Inferior parietal cortex (tissue), 1 donor: ENCODE measurements at regions not wholly inside any gene's neighbourhood (a gene's known extent, or its start where the extent isn't known, plus 50 kb on each side); places are given as distances from the start of the nearest gene placed in this dataset.
A peak's percentile ranks its signal among the peaks of the same experiment; 100 is the strongest.

Source experiments
- DNase-seq: peaks from one replicate; pipeline ENCODE4 v3.0.0-alpha.2; 2016; ENCODE audit errors: extremely low spot score

DNA sequence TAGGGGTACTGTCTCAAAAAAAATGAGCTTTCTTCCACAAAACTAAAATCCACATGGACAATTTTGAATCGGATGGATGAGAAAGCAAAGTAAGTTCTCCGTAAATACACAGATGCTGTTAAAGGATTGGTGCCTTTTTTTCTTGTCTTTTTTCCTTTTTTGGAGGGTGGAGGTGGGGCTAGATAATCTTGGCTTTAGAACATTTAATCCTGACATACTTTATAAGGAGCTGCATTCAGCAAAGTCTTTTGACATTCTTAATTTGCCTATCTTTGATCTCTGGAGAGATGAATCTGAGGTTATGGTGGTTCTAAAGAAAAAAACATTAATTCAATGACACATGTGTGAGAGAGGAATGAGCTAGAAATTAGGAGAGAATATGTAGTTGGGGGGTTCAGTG, 312.3 kb upstream of the KCNJ16 start:
- no peak for DNase-seq

DNA sequence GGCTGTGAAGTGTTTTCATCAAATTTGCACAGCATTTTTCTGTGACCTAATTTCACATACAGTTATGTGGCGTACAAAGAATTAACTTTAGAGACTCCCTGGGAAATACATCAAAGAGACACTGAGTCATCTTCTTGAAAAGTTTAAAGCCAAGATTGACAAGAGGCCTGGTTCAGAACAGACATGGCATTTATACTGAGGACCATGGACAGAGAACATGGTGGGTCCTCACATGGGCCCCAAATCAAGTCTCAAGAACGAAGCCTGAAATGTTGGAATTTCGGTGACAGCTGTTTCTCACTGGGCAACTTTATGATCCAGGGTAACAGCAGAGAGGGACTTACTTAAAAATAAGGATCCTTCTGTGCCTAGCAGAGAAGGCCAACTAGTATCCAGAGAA, 311.5 kb upstream of the KCNJ16 start:
- DNase-seq, result no peak

DNA sequence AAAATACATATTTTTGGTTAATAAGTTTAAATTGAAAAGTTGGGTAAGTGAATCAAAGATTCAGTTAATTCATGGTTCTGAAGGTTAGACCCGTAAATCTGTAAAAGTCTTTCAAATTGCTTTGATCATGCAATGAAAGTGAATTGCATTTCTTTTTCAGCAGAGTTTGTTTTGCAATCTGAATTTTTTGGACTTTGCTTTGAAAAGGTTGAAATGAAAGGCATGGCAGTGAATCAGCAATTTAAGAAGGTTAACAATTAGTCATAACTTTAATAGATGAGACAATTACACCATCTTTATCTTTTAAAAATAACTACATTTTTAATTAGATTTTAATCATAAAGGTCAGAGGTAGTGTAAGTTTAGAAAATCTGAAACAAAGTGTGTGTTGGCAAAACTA, 310.9 kb upstream of the KCNJ16 start:
- no peak for DNase-seq

DNA sequence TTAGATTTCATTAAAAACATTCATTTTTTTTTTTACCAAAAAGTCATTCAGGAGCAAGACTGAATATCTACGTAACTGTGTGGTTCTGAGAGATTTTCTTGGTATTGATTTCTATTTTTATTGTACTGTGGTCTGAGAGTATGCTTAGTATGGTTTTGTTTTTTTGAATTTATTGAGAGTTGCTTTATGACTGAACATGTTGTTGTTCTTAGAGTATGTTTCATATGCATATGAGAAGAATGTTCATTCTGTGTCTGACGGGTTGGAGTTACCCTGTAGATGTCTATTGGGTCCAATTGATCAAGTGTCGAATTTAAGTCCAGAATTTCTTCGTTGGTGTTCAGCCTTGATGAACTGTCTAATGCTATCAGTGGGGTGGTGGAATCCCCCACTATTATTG, 306.0 kb upstream of the KCNJ16 start:
- no peak for DNase-seq

DNA sequence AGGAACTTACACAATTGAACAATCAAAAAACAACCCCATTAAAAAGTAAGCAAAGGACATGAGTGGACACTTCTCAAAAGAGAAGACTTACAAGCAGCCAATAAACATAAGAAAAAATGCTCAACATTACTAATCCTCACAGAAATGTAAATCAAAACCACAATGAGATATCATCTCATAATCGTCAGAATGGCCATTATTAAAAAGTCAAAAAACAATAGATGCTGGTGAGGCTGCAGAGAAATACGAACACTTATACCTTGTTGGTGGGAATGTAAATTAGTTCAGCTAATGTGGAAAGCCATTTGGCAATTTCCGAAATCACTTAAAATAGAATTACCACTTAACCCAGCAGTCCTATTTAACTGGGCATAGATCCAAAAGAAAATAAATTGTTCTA, 301.9 kb upstream of the KCNJ16 start:
- no peak for DNase-seq

DNA sequence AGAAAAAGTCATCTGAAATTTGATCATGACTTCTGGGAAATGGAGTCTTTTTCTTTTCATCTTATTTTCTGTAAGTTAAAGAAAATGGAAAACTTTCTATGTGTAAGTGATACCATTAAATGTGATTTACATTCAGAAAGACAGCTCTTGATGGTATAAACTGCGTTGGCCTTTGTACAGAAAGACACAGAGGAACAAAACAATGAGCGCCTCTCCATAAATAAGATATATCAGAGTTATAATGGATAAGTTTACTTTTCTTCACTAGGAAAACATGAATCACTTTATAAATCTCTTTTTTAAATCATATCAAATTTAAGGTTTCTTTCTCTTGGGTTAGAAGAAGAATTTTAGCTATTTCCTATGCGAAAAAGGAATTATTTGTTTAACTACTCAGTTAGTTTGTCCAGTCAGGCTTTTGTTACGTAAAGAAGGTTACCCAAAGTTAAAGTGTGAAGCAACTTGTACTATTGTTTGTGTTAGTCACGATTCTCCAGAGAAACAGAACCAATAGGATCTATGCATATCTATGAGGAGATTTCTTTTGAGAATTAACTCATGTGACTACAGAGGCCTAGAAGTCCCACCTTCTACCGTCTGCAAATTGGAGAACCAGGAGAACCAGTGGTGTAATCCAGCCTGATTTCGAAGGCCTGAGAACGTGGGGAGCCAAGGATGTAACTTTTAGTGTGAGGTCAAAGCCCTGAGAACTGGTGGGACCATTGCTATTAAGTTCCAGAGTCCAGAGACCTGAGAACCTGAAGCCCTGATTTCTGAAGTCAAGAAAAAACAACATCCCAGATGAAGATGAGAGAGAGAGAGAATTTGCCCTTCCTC, 295.4 kb upstream of the KCNJ16 start:
- DNase-seq, result no peak

DNA sequence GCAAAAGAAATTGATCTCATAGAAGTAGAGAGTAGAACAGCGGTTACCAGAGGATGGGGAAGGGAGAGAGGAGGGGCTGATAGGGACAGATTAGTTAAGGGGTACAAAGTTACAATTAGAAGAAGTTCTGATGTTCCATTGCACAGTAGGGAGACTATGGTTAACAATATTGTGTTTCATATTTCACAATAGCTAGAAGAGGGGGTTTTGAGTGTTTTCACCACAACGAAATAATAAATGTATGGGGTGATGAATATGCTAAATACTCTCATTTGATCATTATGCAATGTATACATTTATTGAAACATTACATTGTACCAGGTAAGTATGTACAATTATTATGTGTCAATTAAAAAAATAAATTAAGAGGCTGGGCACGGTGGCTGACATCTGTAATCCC, 291.2 kb upstream of the KCNJ16 start:
- no peak for DNase-seq

DNA sequence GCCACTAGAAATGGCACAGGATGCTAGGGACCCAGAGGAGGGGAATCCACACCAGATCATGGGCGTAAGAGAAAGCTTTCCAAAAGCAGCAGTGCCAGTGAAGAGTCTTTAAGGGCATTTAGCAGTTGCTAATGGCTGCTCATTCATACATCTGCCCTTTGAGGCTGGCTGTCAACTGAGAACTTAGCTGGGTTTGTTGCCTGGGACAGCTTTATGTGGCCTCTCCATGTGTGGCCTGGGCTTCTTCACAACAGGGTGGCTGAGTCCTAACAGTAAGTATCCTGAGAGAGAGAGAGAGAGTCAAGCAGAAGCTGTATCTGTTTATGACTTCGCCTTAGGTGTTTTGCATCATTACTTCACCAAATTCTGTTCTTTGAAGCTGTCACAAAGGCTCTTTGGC, 286.1 kb upstream of the KCNJ16 start:
- no peak for DNase-seq

DNA sequence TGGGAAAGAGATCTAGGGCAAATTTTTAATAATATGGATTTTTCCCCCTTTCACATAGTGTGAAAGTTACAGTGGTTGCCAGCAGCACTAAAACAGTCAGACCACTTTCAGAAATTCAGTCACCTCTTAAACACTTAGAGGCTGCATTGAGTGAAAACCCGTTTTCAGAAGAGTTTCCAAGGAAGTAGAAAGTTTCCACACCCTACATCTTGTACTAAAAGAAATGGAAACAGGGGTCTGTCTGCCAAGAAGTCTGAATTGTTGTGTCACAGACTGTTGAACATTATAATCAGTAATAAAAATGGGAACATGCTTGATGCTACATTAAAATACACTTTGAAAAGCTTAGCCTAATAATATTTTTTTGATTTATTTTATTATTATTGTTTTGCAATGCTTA, 278.9 kb upstream of the KCNJ16 start:
- DNase-seq, result no peak

DNA sequence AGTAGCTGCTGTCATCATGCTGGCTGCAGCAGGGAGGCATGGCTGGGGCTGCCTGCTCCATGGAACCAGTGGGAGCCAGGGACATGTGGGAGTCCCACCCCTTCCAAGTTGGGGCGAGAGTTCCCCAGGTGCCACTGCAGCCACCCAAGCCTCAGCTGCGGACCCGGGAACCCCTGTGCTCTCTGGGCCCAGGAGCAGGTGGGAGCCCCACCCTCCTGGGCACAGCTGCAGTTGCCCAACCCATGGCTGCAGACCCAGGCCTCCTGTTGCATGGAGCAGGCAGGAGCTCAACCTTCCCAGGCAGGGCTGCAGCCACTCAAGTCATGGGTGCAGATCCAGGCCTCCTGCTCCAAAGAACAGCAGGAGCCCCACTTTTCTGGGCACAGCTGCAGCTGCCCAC, 274.2 kb upstream of the KCNJ16 start:
- DNase-seq, result no peak

DNA sequence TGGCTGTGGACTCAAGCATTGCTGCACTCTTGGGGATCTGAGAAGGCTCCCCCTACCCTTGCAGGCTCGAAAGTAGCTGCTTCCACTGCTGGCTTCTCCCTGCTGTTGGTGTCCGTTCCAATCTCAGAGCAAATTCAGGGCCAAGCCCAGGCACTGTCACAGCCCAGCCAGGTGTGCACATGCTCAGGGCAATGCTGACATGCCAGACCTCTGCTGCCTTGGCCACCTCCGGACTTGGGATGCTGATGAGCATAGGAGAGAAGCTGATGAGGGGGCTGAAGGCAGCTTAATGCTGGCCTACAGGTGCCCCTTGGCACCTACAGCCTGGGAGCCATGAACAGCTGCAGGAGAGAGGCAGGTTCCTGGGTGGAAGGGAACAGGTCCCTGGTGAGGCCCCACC, 273.7 kb upstream of the KCNJ16 start:
- DNase-seq, result no peak

DNA sequence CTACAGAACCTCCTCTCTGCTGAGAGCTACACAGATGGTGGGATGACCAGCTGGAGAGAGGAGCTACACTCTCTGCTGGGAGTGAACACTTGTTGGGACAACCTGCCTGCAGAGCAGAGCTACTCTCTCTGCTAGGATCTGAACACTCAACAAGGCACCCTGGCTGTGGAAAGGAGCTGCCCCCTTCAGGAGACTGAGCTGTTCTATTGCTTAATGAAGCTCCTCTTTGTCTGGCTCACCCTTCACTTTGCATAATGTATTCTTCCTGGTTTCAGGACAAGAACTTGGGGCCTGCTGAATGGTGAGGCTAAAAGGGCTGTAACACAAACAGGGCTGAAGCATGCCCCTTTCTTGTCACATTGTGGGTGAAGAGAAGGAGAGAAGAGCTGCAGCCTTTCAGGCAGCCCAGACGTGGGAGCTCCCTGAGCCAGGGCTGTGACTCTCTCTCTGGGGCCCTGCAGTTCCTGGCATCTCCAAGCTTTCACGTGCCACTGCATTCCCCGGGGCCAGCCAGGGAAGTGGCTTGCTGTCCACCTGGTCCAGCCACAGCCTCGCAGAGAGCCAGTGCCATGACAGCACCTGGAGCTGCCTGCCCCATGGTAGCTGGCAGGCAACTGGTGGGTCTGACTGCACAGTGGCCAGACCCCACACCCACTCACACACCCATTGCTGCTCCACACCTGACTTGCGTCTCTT, 272.8 kb upstream of the KCNJ16 start:
- DNase-seq, result no peak

DNA sequence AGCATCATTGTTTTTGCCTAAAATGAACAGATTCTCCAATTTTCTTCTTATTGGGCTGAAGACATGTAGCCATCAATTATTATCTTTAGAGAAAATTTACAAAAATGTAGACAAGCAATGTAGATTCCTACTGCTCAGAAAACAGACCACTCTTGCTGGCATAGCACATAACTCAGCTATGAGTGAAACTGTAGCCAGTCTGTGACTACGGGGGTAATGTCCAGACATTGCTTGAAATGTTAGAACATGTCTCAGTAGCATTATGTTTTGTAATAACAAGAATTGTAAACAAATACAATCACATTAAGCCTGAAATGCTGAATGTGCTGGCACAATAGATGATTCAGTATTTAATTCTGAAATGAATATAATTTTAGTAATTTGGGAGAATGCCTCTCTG, 265.7 kb upstream of the KCNJ16 start:
- no peak for DNase-seq

DNA sequence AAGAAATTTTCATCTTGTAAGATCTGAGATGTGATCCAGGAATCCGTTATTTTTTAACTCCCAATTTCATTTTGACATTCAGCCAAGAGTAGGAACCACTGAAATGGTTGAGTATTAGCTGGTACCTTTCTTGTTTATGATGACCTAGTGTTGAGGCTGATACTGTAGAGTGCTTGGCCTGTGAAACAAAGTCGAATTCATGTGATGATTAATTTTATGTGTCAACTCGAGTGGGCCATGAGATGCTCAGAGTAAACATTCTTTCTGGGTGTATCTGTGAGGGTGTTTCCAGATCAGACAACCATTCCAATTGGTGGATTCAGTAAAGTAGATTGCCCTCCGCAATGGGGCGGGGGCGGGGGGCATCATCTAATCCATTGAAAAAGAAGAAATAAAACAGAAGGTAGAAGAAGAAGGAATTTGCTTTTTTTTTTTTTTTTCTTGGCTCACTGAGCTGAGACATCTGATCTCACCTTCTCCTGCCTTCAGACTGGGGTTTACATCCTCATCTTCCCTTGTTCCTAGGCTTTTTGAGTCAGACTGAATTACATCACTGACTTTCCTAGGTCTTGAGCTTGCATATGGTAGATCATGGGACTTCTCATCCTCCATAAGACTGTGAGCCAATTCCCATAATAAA, 264.6 kb upstream of the KCNJ16 start:
- DNase-seq, result no peak

DNA sequence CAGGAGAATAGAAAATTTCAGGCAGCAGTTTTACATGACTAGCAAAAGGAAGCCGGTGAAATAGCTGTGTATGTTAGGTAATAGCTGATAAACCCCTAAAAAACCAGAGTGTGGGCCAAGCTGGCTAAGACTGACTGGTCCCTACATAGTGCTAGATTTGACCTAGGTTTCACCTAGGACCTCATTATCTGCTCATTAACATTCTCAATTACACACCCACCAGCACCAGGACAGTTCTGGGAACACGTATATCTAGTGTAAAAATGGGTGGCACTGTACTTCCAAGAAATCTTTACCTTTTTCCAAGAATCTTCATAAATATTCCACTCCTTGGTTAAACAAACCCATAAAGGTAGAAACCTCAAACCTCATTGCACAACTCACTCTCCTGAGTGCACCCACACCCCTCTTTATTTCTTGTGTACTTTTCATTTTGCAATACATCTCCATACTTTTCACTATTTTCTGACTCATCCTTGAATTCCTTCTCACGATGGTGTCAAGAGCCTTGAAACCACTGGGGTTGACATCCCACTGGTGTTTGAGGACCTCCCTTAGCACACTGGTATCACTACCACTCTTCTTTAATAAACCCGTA, 262.7 kb upstream of the KCNJ16 start:
- DNase-seq, result no peak

DNA sequence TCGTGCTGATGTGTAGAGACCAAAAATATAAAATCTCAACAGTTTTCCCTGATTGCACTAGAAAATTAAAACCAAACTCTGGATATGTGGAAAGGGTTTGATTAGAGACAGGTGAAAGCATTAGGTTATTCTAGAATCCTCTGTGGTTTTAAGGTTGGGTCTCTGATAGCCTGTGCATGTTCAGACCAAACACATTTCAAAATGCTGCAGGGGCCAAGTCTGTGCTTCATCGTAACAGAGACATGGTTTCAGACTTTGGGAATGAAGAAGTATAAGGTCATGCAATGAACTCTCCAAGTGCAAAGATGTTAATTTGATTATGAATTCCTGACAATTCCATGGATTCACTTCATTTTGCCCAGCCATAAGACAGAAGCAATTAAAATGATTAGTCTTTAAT, 261.0 kb upstream of the KCNJ16 start:
- DNase-seq, result no peak

DNA sequence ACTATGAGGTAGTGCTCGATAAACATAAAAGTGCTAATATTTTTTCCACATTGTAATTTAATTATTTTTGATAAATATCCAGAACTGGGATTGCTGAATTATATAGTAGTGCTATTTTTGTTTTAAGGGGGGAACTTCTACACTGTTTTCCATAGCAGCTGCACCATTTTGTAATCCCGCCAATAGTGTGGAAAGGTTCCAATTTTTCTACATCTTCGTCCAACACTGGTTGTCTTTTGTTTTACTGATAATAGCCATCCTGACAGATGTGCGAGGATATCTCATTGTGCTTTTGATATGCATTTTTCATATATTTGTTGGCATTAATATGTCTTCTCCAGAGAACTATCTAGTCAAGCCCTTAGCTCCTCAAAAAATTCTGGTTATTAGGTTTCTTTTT, 259.6 kb upstream of the KCNJ16 start:
- DNase-seq, result peak; percentile 22

DNA sequence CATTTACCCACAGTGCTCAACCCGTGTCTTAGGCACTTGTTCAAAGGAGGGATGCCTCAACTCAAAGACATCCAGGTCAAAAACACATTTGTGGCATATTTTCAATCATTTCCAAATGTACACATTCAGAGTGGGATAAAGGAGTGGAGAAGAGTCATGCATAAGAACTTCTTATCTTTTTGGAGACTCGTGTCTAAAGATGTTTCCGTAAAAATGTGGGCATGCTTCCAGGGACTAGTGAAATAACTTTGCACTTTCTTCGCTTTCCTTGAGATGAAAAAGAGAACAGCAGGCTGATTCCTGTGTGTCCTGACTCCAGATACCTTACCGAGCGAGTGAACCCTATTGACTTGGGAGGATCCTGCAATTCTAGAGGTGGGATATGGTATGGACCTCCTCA, 256.6 kb upstream of the KCNJ16 start:
- DNase-seq, result no peak

DNA sequence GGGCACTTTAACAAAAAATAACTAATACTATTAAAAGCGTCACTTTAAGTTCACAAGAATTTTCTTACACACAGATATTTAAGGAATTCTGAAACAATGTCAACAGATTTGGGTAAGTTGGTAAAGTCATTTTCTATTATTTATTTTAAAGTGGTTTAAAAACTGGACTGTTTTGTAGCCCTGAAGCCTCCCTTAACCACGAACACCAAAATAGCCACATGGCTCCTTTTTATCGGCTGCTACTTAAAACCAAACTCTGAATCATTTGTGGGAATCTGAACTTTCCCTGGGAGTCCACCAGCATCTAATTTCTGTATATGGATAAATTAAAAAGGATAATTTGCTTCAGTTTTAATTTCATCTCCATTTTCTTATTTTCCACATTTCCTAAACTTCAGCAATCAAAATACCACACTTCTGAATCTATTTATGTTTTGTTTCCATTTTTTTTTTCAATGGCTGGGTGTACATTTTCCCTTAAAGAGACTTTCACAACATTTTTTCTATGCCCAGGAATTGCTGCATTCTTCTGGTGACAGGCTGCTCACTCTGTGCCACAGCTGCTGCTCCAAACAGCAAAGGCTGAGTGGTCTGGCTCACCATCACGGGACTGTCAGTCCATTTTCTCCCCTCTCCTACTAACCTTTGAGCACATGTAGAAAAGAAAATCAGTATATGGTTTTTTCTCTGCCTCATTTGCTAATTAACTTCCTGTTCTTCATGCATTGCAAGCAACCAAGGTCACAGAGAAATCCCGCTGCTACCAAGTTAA, 255.5 kb upstream of the KCNJ16 start:
- DNase-seq, result no peak

DNA sequence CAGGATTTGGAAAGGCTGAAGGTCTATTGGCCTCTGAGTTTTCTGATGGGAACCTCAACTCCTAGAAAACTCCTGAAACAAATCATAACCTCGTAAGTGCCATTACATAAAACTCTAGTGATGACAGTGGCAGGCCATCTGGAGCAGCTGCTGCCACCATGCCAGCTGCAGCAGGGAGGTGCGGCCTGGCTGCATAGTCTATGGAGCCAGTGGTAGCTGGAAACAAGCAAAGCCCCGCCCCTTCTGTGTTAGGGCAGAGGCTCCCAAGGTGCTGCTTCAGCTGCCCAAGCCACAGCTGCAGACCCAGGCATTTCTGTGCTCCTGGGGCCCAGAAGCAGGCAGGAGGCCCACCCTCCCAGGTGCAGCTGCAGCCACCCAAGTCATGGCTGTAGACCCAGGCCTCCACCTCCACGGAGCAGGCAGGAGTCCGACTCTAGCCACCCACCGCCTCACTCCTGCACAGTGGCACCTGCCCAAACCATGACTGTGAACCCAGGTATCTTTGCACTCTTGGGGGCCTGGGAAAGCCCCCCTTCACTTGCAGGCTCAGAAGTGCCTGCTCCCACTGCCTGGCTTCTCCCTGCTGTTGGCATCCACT, 254.1 kb upstream of the KCNJ16 start:
- DNase-seq, result no peak

DNA sequence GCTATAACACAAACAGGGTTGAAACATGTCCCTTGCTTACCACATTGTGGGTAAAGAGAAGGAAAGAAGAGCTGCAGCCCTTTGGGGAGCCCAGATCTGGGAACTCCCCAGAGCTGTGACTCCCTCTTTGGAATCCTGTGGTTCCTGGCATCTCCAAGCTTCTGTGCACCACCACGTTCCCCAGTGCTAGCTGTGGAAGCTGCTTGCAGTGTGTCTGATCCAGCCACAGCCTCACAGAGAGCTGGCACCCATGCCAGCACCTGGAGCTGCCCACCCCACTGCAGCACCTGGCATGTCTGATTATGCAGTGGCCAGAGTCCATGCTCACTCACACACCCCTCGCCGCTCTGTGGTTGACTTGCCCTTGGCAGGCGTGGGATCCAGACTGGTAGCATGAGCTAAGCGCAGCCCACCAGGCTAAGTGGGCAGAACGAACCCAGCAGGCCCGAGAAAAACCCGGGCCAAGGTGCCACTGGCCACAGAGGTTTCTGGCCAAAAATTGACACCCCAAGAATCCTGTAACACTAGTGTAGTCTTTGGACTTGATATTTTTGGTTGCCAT, 252.6 kb upstream of the KCNJ16 start:
- DNase-seq, result no peak
